Astrocyte of the hippocampus (primary cell): ENCODE measurements at regions not wholly inside any gene's neighbourhood (a gene's known extent, or its start where the extent isn't known, plus 50 kb on each side); places are given as distances from the start of the nearest gene placed in this dataset.

Experiments used
- DNase-seq: peaks from one replicate; pipeline ENCODE4 v3.0.0; 2011; ENCODE audit warnings: low read depth, low spot score

DNA sequence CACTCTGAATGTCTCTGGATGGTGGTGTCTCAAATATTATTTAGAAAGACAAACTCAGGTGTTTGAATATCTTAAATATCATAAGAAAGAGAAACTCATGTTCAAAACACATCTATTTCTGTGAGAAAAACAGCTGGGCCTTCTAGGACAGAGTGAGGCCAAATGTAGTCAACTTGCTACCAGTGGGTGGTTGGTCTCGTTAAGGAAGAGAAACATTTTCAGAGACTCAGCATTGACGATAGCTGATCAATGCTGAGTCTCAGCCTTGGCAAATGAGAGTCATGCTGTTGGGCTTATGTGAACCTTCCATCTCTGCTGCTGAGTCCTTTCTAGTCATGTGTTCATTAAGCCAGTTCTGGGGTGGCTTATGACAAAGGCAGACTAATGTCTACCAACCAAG lies 418.0 kb downstream of the CETN3 start:
- DNase-seq, result no peak

DNA sequence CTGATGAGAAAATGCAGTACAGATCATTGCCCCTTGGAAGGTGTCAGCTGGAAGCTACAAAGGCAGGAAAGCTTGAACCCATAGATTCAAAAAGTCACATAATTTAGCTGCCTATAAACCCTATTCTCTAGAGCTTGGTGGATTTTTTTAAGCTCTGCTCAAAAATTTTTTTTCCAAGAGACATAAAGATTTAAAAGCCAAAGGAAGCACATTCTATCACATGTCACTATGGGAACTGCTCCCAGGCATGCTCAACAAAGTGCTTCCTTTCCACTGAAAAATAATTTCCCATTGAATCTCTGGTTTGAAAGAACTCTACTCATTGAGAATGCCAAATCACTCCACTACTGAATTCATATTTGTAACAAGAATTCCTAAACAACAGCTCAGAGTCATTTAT lies 419.8 kb downstream of the CETN3 start:
- DNase-seq, result no peak

DNA sequence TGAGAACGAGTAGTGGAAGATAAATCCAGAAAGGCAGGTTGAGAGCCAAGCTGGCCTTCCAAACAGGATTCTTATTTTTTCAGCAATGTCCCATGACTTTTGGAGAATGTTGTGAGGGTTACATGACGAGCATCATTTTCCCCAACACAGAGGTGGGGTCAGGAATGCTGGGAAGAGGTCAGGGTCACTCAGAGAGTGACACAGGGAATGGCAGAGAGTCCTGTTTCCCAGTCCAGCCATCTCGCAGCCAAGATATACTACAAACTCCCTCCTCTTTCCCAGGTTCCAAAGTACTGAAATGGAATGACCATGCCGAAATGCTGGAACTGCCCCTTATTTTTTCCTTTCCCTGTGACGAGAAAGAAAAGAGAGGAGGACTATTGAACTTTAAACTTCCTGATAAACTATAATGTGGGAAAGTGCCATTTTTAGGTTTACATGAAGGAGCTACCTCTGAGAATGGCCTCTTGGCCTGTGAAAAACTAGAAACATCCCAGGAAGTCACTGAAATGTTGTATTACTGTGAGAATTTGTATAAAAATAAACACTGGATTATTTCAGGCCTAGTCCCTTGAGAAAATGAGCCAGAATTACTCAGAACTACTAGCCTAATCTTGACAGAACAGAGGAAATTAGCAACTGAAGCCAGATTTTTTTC lies 420.4 kb downstream of the CETN3 start:
- DNase-seq, result no peak

DNA sequence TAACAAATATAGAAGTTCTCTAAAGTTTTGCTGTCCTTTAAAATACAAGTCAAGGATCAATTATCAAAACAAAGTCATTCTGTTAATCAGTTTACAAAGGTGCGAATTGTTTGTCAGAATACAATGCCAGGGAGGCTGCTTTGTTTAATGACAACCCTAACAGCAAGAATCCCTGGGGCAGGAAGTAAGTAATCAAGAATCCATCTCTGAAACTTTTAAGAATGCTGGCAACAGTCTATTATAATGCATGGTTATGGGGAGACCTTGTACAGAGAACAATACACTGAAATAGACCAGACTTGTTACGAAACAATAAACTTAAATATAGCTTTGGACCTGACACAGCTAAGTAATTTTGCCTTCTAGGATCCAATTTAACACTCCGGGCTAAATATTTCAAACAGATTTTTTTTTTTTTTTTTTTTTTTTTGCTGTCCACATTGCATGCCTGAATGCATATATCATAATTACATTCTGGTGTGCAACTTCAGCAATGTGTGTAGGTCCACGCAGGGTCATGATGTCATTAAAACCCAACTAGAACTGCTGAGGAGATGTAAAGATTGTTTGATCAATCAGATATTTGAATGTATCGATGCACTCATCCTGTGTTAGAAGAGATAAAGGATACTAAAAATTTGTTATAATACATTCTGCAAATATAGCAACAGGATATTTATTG lies 421.3 kb downstream of the CETN3 start:
- no peak for DNase-seq

DNA sequence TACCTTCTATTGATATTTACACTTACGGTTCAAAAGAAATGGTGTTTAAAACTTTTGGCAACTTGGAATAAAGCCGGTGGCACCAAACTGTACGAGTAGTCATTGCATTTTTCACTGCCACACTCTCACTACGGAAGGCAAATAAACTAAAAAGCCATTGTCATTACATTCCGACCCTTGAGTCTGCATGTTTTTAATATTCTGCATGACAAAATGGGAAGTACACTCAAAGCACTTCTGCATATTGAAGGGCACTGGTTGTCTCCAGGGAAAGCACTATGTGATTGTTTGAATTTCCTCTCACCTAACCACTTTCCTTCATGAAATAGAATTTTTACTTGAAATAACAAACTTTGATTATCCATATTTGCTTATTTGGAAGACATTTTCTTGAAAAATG lies 426.3 kb downstream of the CETN3 start:
- no peak for DNase-seq

DNA sequence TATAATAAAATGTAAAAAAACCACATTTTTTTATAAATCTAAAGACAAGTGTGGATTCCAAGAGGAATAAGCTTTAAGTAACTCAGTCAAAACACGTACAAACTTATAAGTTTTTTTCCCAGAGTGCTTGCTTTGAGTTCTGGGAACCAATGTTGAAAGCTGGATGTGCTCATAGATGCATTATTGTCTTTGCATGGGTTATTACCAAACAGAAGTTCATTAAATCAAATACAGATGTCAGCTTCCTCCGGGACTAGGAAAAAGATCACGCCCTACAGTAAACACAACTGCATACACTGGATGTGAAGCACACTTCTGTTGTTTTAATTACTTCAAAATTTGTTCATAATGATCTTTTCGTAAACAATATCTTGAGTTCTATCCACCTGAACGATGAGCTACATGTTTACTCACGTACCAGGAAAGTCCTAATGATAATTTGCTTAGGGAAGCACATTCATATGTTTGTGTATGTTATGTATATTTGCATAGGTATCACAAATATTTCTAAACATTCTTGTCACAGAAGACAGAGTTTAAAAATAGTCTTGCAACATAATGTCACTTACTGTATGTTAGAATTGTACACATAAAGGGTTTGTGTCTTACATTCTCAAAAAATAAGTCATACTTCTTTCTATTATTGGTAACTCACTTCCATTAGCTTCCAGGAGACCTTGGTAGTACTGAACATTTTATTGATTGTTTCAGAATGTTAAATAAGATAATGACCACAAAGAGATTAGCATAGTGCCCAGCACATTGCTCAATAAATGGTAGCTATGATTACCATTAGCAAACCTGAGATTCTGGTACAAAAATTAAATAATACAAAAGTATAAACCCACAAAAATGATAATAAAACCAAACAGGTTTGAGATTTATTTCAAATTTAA lies 427.4 kb downstream of the CETN3 start:
- DNase-seq, result no peak

DNA sequence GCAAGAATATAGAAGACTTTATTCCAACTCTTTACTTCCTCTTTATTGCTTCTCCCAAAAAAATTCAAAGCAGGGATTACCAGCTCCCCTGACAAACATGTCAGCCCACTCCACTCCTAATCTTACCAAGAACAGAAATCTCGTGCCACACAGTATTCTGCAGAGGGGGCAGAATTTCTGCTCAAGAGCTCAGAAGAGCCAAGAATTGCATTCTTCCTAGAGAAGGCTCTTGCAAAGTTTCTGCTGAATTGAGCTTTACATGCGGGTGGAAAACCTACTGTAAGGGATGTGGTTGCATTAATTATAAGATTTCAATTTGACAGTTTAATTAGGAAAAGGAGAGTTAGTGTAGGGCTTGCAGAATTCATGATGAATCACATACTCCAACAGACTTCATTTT lies 428.5 kb downstream of the CETN3 start:
- no peak for DNase-seq

DNA sequence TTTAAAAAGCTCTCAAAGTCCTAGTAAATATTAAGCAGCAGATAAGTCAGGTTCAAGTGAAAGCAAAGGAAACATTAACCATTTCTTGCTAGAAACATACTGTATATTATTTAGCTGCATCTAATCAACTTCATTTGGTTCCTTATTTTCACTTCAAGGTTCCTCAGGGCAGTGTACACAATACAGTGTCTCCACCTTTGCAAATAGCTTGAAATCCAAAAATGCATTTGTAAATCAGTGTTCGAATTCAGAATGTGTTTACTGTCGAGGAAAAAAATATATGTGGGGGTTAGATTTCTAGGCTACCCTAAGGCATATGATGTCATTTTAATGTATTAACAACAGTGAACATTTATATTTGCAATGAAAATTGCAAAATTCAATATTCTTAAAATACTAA lies 436.0 kb downstream of the CETN3 start:
- DNase-seq, result no peak

DNA sequence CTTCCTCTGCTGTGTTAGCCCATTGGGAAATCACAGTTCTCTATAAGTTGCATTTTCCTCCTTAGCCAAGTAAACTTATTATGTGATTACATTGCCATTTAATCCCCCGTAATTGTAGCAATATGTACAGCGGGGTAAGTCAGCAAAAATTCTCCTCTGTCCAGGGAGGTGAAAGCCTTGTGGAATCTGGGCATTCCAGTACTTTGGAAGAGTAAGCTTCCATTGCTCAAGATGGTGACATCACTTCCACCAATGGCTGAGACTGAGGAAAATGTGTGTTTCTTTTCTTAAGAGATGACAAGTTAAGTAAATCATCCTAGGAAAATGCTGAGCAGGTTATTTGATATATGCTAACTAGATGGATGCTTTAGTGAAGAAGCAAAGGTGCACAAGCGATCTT lies 436.7 kb downstream of the CETN3 start:
- DNase-seq, result no peak

DNA sequence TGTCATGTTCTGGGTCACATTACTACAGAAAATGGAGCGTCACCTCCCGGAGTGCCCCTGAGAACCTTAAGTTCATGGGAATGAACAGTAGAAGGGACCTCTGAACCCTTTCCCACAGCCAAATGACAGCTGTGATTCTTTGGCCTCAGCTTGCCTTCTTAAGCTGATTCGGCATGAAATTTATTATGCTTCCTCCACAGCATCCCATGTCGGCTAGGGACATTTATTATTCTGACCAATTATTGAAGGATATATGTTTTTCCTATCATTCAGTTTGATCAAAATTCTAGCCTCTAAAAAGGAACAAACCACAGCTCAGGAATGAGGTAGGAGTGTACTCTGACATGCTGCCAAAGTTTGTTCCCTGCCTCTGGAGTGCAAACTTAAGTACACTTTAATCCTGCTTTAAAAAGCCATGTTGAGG lies 440.6 kb downstream of the CETN3 start:
- DNase-seq, result peak; percentile 77

DNA sequence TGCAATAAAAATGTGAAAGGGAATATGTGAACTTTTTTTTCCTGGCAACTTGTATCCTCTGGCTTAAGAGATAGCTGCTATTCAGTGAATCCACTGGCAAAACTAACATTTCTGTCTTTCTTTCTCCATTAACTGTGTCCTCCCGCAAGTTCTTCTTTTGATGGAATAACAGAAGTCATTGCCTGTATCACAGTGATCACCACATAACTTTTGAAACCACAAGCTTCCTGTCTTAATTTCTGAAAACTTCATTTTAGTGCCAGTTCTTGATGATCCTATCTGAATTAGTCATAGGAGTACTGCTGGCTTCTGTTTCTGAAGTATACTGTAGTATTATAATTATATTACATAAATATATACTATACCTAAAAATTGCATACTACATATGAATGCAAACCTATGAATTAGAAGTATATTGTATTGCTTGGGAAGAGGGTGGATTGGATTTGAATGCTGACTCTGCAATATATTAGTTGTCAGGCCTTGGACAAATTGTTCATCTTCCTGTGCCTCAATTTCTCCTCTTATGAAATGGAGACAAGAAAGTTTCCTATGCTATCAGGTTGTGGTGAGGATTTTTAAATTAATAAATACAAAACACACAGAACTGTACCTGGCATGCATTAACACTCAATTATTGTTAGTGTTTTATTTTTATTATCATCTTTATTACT lies 441.6 kb downstream of the CETN3 start:
- DNase-seq, result peak; percentile 31

DNA sequence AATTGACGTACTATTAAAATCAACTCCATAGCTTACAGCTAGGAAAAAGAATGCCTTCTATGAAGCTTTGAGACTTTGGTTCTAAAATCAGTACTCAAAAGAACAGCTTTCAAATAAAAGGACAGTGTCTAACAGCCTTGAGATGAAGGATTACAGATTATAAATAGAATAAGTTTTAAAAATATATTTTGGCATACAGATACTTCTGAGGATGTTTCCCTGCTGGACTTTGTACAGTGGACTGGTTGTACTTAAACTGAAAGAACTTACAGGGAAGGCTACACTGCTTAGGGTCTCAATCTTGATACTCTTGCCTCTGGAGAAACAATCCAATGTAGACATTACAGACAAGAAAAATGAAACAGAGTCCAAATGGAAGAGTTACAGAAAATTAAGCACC lies 452.7 kb downstream of the CETN3 start:
- no peak for DNase-seq

DNA sequence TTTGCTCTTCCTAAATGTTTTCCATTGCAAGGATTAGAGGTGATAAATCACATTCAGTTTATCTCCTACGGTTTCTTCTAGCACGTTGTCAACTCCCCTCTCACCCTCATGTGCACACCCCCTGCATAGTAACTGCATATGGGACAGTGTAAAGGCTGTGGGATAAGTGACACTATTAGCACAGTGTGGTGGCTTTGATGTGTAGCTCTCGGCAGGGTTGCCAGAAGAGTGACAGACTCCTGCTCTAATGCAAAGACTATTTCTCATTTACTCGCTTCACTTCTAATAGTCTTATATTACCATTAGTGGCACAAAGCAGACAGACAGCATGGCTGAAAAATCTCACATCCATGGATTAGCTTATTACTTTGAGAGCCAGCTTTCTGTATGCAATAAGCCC lies 454.6 kb downstream of the CETN3 start:
- no peak for DNase-seq

DNA sequence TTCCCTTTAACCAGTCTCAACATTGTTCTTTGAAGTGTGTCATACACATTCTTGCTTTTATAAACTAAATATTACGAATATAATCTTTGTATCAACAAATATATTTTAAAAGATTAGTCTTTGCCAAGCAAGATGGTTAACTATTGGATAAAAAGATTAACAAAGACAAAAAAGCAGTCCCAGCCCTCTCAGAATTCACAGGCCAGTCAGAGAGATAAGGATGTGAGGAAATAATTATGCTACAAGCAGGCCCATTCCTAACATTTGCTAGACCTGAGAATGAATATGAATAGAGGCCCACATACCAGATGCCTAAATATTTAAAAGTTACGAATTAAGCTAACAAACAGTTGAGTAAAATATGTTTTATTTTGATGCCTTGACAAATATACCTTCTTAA lies 457.7 kb downstream of the CETN3 start:
- no peak for DNase-seq

DNA sequence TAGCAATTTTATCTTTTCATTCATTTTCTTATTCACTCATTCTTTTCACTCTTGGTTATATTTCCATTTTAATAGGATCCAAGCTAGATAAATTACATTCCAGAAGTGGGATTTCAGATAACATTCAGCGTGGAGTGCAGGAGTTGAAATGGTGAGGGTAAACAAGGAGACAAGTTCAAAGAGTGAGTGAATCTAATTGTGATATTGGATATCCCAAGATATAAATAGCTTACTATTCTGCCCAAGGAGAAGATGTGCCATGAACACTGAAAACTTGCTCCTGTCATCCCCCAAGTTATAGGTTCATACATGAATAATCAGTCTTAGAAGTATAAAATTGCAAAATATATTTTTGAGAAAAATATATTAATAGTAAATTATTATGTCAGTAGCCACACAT lies 459.3 kb downstream of the CETN3 start:
- DNase-seq, result no peak

DNA sequence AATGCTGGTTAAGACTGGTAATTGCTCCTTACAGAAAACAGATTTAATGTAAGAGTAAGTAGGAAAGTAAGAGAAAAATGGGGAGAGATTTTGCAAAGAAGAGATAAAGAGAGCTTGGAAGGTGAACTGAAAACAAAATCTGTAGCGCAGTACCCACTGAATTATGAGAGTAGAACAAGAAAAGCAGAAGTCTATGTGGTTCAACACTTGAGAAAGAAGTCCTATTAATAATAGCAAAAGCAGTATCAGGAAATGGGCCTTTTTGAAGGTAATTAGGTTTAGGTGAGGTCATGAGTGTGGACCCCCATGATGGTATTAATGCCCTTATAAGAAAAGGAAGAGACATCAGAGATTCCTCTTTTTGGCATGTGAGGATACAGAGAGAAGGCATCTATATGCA lies 460.6 kb downstream of the CETN3 start:
- DNase-seq, result no peak

DNA sequence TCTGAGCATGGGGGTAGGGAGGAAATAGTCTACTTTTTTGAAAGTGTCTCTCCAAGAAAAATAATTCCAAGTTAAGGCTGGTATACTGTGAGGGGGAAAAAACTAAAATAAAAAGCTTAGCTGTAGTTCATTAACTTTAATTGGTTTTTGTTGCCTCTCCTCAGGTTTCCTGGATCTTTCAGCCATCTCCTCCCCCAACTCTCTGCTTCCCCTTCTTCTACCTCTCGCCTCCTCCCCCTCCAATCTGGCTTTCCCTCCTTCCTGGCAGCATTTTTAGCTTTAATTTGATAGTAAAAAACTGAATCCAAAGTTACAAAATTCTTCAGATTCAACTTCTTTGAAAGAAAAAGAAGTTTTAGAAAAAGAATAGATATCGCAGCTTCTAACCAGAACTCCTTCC lies 462.6 kb downstream of the CETN3 start:
- no peak for DNase-seq

DNA sequence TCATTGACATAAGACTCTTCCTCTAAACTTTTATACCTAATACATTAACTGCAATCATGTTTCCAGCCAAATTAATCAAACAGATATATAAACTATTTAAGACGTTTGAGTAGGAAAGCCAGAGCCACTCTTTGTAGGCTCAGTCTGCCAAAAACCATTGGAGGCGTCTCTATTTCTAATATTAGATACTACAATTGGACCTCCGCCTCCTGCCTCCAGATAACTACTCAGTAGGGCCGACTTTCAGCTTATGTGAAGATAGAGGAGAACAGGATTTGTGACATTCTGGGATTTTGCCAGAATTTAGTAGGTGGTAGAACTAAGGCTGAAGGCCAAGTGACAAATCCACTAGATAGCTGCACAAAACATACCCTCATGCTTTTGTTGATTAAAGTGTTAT lies 463.0 kb downstream of the CETN3 start:
- no peak for DNase-seq

DNA sequence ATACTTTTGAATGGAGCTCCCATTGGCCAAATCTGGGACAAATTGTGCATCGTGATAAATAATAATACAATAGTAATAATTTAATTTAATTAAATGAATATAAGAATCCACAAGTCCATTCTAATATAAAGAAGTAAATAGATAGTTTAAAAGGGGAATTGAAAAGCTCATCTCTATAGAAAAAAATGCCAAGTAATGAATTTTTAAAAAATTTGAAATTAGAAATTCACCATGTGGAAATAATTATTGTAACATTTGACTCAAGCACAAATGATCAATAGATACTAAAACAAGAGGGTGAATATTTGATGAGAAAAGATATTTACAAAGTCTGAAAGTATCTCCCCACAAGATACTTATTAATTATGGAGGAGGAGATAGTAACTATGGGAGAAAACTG lies 467.4 kb downstream of the CETN3 start:
- DNase-seq, result no peak

DNA sequence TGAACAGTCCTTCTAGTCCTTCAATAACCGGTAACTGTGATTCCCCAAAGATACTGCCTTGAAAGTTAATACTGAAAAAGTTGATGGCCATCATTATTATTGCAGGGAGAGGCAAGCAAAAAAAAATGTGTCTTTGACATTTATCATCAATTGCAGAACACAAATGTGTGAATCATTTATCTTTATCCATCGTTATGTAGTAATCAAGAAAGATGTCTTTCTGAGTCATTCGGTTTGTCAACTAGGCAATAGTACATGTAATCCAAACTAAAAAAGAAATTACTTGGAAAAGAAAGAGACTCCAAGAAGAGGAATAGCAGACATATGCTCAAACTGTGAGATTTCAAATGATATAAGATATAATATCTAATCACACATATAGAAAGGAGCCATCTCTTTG lies 473.0 kb downstream of the CETN3 start:
- DNase-seq, result no peak

DNA sequence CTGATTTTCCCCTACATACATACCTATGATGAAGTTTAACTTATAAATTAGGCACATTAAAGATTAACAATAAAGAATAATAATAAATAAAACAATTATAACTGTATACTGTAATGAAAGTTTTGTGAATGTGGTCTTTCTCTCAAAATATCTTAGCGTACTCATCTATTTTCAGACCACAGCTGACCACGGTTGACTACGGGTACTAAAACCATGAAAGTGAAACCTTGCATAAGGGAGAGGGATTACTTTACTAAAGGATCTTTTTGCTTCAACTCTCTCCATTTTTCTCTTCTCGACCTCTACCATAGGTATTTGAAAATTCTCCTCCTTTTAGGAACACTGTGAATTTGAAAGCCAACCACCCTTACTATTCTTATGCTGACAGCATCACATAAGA lies 475.5 kb downstream of the CETN3 start:
- no peak for DNase-seq

DNA sequence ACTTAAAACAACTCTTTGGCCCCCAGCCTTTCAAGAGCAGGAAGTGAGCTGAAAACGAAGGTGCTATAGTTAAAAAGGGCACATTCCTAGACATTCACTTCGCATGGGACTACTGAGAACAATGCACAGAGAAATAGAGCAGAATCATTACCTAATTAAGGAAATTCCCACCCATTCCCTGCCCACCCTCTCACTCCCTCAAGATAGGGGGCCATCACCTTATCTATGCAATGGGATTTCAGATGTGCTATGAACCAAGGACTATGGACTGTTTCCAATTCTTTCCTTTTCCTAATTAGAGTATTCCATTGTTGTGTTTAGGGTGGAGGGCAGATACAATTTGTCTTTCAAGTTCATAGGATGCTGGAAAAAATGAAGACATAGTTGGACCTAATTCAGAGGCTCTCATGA lies 476.8 kb downstream of the CETN3 start:
- no peak for DNase-seq
